ENCODE measurements at regions not wholly inside any gene's neighbourhood (a gene's known extent, or its start where the extent isn't known, plus 50 kb on each side); places are given as distances from the start of the nearest gene placed in this dataset.
A peak's percentile ranks its signal among the peaks of the same experiment; 100 is the strongest.
"Not testable (repeated sequence)": the region's sequence is repeated elsewhere in the genome, so short reads cannot be mapped to it uniquely, and the experiment has no call there.

DNA sequence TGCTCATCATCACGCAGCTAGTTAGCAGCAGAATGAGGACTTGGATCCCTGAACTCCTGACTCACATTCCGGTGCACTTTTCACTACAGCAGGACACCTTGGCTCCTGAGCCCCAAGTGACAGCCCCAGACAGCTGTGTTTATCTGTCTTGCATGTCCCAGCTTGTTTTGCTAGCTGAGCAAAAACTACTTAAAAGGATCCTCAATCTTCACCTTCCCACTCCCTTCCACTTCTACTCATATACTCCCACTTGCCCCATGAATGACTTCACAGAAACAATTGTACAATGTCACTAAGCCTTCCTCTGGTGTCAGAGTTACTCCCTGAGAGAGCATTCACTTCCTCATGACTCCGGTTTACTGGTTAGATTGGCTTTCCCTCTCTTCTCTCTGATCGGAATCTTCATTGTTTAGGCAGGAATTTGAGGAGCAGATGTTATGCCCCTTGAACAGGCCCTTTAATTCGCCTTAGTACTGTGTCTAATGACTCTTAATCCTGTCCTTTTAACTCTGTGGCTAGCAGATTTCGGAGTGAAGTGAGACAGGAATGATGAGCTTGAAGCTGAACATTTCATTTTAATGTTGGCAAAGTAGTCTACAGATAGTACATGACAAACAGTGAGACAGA lies 587.2 kb upstream of the CHD1 start:
- H3K4me3 ChIP-seq, H3K27ac ChIP-seq: not testable (repeated sequence)

DNA sequence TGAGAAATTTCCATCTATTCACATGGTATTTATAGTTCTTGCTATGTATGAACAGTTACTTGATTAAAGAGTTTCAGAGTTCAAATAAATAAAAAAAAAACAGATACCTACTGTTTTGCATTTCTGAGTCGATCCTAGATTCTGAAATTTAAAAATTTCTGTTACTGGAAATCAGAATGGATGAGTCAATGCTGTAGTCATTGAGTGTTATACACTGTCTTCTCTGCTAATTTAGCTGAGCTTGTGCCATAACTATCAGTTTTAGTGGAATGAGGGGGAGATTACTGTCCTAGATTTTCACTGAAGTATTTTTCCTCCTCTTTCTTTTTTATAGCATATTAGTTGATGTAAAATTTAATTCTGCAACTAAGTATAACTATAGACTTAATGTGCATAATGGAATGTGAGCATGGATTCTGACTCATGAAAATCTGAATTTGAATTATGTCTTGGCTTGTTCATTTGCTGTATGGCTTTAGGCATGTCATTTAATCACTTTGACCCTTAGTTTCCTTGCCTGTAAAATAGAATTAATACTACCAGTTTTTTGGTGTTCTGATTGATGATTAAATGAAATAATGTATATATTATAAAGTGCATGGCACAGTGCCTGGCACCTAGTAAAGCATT lies 581.5 kb upstream of the CHD1 start:
- H3K4me3 ChIP-seq, H3K27ac ChIP-seq: not testable (repeated sequence)

- not testable (repeated sequence) for H3K27ac ChIP-seq, H3K4me3 ChIP-seq
Observed at GRCh38 chr5:99509064-99509463, 580.3 kb upstream of the CHD1 start.

DNA sequence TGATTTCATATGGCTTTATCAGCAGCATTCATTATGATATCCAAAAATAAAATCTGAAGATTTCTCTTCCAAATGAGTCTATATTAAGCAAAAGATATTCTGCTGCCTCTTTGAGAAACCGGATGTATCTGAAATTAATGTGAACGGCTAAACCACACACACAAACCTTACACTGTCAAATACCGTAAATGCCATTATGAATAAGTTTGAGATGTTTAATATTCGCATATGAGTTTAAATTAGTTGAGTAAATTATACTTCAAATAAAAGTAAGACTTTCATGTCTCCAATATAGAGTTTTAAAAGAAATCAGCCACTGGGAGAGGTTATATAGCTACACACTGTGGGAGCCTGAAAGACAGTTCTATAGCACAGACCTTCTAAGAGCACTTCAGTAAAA lies 566.6 kb upstream of the CHD1 start:
- not testable (repeated sequence) for H3K27ac ChIP-seq, H3K4me3 ChIP-seq

GRCh38 chr5:99478450-99478849 lies 549.6 kb upstream of the CHD1 start:
- not testable (repeated sequence) for H3K4me3 ChIP-seq, H3K27ac ChIP-seq

DNA sequence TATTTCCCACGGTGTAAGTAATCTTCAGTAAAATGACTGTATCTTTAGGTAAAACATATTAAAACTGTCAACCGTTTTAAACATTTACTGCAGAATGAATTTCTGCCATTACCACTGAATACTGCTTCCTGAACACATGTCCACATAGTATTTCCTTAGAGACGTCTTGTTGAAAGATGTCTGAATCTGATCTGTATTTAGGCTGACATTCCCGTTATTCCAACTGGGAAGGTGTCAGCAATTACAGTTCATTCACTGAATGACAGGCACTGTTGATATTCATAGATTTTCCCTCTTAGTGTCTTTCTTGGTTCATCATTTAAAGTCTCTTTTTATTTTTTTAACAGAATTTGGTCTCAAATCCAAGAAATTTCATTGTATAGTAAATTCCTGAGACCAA lies 544.5 kb upstream of the CHD1 start:
- not testable (repeated sequence) for H3K27ac ChIP-seq, H3K4me3 ChIP-seq

GRCh38 chr5:99471726-99472125 lies 542.9 kb upstream of the CHD1 start:
- not testable (repeated sequence) for H3K4me3 ChIP-seq
- H3K27ac ChIP-seq, result peak overlapping the region in 1 of 21 experiments; percentile 14

DNA sequence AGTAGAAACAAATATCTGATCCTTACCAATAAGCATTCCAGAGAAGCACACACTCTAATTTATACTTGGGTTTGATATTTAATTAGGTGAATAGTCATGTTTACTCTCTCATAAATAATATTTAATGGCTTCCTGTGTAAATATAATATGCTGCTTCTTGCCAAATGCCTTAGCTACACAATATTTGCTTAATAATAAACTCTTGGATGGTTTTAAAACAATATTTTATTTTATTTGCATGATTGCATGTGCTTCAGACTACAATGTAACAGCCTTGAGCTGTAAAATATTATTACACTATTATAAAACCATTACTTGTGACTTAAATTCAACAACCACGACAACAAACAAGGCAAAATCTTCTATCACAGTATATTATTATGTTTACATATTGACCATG lies 542.4 kb upstream of the CHD1 start:
- not testable (repeated sequence) for H3K27ac ChIP-seq, H3K4me3 ChIP-seq

DNA sequence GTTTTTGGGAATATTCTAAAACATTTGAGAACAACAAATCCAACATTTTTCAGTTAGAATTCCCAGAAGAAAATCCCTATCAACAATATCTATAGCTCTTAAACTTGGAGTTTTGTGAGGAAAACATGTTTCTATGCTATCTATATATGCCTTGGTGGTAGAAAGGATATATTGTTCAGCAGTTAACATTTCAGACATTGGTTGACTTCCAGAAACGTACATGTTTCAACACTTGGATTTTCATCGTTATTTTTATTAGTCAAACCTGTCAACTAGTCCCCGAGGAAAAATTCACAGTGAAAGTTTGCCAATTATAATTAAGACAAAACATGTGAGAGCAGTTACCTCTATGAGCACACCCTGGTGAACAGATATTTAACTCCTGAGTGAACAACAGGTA lies 541.8 kb upstream of the CHD1 start:
- H3K4me3 ChIP-seq, result not testable (repeated sequence)
- peak overlapping the region in 1 of 21 experiments; percentile 2 for H3K27ac ChIP-seq

- H3K27ac ChIP-seq, result peak overlapping the region in 1 of 21 experiments; percentile 9
Observed at GRCh38 chr5:99460701-99461100, 531.9 kb upstream of the CHD1 start.

GRCh38 chr5:99453196-99453595 lies 524.4 kb upstream of the CHD1 start:
- Histone ChIP-seq H3K4me3 (no peak overlapping the region), H3K27ac (no peak overlapping the region)

More at GRCh38 chr5:99460701-99461100, 531.9 kb upstream of the CHD1 start:
- no peak overlapping the region for H3K4me3 ChIP-seq

DNA sequence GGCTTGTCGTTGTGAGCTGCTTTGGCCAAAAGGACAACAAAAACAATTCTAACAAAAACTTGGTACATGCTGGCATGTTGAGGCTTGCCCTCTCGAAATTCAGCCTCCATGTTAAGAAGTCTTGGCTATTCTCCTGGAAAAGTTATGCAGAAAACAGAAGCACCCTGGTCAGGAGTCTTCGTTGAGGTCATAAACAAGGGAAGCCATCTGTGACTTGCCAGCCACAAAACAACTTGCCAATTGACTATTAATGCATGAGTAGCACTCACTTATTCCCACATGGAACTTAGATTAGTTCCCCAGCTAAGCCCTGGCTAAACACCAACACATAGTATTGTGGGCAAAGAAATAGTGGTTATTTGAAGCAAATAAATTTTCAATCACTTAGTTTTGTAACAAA lies 521.0 kb upstream of the CHD1 start:
- Histone ChIP-seq H3K4me3 (no peak overlapping the region), H3K27ac (peak overlapping the region in 1 of 21 experiments; percentile 46)

DNA sequence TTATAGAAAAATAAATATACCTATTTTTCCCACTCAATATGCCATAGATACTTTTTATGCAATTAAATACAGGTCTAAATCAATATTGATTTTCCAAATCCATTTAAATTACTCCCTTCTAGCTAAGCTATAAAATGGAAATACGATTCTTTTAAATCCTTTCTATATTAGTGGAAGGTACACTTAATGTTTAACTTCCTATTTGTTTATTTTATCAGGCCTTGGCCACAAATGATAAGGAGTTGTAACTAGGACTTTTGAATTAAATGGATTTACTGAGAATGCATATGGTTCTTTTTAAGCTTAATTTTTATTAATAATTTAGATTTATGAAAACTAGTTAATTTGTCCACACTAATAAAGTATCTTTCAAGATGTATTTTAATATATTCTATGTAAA lies 517.0 kb upstream of the CHD1 start:
- peak overlapping the region in 1 of 21 experiments; percentile 64 for H3K27ac ChIP-seq
- no peak overlapping the region for H3K4me3 ChIP-seq

GRCh38 chr5:99441235-99441634 lies 512.4 kb upstream of the CHD1 start:
- no peak overlapping the region for H3K27ac ChIP-seq
- H3K4me3 ChIP-seq, result no peak overlapping the region

DNA sequence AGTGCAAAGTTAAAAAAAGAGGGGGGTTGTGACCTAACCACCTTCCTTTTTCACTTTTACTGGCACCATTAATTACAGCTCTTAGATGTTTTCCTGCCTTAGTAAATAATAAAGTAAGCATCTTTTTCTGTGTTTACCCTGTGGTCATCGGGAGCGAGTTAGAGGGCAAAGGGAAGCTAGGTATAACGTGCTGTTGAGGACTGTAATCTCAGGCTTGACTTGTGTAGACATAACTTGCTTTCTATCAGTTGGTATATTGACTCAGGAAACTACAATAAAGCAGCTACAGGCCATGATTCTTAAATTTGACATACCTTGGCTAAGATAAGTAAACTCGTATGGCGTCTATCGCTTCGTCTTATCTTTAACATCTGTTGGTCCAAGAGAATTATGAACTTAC lies 509.8 kb upstream of the CHD1 start:
- Histone ChIP-seq H3K4me3 (no peak overlapping the region), H3K27ac (no peak overlapping the region)

DNA sequence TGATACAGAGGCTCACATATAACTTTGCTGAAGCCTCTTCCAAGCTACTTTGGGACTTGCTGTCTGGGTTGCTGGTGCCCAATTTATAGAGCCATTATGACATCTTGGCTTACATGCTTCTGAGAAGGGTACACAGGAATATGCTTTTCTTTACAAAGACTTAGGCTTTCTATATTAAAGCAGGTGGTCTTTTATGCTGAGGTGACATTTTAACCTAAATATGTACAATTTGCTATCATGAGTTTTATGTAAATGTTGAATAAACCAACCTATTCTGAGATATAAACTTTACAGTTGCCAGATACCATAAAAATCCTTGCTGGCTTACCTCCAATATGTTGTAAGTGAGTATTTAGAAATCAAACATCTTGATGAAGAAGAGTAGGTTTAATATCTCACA lies 509.2 kb upstream of the CHD1 start:
- Histone ChIP-seq H3K27ac (no peak overlapping the region), H3K4me3 (no peak overlapping the region)

GRCh38 chr5:99423396-99423795 lies 494.6 kb upstream of the CHD1 start:
- not testable (repeated sequence) for H3K4me3 ChIP-seq, H3K27ac ChIP-seq

GRCh38 chr5:99418640-99419039 lies 489.8 kb upstream of the CHD1 start:
- not testable (repeated sequence) for H3K27ac ChIP-seq, H3K4me3 ChIP-seq

DNA sequence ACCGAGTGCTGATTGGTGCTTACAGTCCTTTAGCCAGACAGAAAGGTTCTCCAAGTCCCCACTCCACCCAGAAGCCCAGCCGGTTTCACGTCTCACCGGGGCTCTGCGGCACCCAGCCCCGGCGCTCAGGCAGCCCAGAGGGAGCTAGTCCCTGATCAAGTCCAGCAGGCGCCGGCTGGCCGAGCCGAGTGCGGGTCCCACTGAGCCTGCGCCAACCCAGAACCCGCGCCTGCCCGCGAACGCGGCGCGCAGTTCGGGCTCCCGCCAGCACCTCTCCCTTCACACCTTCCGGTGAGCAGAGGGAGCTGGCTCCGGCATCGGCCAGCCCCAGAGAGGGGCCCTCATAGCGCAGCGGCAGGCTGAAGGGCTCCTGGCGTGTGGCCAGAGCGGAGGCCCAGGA lies 481.6 kb upstream of the CHD1 start:
- H3K27ac ChIP-seq, H3K4me3 ChIP-seq: not testable (repeated sequence)

DNA sequence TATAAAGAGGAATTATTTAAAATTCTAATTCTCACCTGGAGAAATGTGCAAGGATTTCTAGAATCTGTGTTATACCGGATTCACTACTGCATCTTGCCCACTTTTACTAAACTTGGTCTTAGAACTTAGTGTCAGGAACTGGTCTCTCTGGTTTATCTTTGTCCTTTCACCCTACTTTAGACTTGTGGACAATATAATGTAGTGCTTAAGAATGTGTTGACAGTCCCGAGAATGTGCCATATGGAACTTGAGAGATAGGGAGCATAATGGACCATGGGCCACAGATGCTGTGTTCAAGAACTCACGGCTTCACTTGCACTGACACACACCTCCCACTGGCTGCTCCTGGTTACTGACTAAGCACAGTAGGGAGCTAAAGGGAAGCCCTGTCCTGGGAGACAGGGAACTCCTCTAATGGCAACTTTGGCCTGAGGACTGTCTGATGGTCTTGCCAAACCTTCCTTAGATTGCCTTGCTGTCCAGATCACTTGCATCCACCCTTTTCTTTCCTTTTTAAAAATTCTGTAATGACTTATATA lies 476.0 kb upstream of the CHD1 start:
- not testable (repeated sequence) for H3K27ac ChIP-seq, H3K4me3 ChIP-seq

DNA sequence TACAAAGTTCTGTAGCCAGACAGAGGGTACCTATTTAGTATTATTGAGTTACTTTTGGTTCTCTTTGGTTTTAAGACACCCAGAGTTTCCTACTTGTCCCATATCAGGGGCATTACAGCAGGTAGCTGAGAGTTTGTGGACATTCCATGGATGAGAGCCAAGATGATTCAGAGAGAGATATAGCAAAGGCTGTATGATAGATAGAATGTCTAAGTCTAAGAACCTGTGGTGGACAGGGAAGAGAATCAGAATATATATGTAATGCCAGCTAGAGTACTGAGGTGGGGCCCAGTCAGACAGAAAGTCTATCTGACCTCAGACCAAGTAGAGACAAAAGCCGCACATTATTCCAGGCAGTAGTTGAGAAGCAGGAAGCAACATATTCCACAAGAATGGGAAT lies 471.8 kb upstream of the CHD1 start:
- not testable (repeated sequence) for H3K4me3 ChIP-seq, H3K27ac ChIP-seq

DNA sequence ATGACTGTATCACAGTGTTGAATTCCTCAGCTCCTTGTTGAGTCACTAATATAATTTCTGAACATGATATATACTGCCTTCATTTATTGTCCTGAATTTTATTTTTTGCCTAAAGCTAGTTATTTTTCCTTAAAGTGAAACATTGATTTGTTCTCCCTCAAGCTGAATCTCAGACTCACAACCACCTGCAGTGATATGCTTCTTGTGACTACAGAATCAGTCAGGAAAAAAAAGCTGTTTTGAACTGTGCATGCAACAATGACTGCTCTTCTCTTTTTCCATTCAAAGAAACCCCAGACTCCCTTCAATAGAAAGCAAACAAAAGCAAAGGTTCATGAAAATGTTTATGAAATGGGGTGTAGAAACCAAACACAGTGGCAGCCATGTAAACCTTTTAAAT lies 470.2 kb upstream of the CHD1 start:
- Histone ChIP-seq H3K27ac (no peak overlapping the region), H3K4me3 (no peak overlapping the region)

Data from skin epidermis (tissue), 12 donors.